Thyroid gland (tissue), 4 donors: ENCODE measurements at regions not wholly inside any gene's neighbourhood (a gene's known extent, or its start where the extent isn't known, plus 50 kb on each side); places are given as distances from the start of the nearest gene placed in this dataset.

Experiments
- DNase-seq, 2 donors: peaks; one replicate each; pipeline ENCODE4 v3.0.0-alpha.2; 2019
- H3K27ac ChIP-seq, 3 donors: fragments of 200-600 bp; sonication (generic); 1 replicate in 2 of 3; 2 replicates in 1 of 3; pipeline ENCODE4 v1.5.1; 2016 to 2019; ENCODE audit warnings: mild to moderate bottlenecking in 1 of 3, moderate library complexity in 1 of 3
- H3K27me3 ChIP-seq: fragments of 200-600 bp; sonication (generic); one replicate; pipeline ENCODE4 v1.5.1; 2019
- H3K36me3 ChIP-seq, 2 donors: fragments of 200-600 bp; sonication (generic); one replicate each; pipeline ENCODE4 v1.5.1; 2016 to 2019
- H3K4me1 ChIP-seq, 2 donors: fragments of 200-600 bp; sonication (generic); one replicate each; pipeline ENCODE4 v1.5.1; 2017 to 2019
- H3K4me3 ChIP-seq, 3 donors: fragments of 200-600 bp; sonication (generic); replicated peaks in 1 of 3; 1 replicate in 2 of 3; 2 replicates in 1 of 3; pipeline ENCODE4 v1.5.1; 2016; ENCODE audit warnings: mild to moderate bottlenecking in 1 of 3
- H3K9me3 ChIP-seq: fragments of 200-600 bp; sonication (generic); one replicate; pipeline ENCODE4 v1.5.1; 2017
- POLR2A ChIP-seq, 2 donors: fragments of 450-650 bp; IDR thresholded peaks; one replicate each; pipeline ENCODE4 v1.6.1; 2017; ENCODE audit warnings: antibody characterized with exemption in 2 of 2, mild to moderate bottlenecking in 2 of 2, moderate library complexity in 1 of 2
- WGBS, 2 donors: methylation state at CpG; one replicate each; pipeline ENCODE4 v1.1.5; 2017; 5-methylcytosine and 5-hydroxymethylcytosine counted together
- intact Hi-C: fragments of 100-400 bp; cut with DNase I; formaldehyde crosslinking; loops from one replicate; pipeline ENCODE4 v1.15.1; 2023
- TF ChIP-seq, protein P1 (sequence below), 6 experiments: fragments of 200-600 bp in 3 of 6; fragments of 450-650 bp in 3 of 6; sonication (generic) in 3 of 6; IDR thresholded peaks; one replicate each; pipeline ENCODE4 v1.5.1; 2016 to 2019; ENCODE audit warnings: antibody characterized with exemption in 6 of 6, mild to moderate bottlenecking in 2 of 6, inconsistent platforms in 1 of 6, moderate library complexity in 1 of 6

DNA sequence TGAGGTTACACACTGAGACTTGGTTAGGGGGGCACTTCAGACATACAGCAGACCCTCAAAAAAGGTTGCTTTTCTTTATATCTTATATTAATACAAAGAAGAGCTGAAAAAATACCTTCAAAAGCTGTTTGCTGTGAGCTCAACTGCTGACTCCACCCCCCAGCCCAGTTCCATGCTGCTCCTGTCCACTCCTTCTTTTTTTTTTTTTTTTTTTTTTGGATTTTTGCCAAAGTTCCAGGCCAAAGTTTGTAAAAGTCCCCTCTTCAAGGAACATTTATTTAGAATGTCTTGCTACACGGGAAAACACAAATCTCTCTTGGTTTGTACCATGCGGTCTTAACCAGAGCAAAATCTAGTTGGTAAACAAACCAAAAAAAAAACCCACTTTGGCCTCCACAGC lies 85.3 kb upstream of the AKAP12 start:
- 17 to 23% methylated on average over 2 of the region's 2 CpGs for WGBS, 2 donors
- no peak overlapping the region for H3K4me3 ChIP-seq
- intact Hi-C loops: no loop called here
- H3K9me3 ChIP-seq: no peaks in the 10 kb centered on the region
- H3K36me3 ChIP-seq: no peaks in the 10 kb centered on the region
- H3K4me1 ChIP-seq: peaks cover 11 to 20% of the 10 kb centered on the region in 2 donors
- peak overlapping the region; percentile 59 to 77 (median 66) for H3K27ac ChIP-seq
- DNase-seq: peak; percentile 86 to 88
- TF ChIP-seq, protein P1, sequence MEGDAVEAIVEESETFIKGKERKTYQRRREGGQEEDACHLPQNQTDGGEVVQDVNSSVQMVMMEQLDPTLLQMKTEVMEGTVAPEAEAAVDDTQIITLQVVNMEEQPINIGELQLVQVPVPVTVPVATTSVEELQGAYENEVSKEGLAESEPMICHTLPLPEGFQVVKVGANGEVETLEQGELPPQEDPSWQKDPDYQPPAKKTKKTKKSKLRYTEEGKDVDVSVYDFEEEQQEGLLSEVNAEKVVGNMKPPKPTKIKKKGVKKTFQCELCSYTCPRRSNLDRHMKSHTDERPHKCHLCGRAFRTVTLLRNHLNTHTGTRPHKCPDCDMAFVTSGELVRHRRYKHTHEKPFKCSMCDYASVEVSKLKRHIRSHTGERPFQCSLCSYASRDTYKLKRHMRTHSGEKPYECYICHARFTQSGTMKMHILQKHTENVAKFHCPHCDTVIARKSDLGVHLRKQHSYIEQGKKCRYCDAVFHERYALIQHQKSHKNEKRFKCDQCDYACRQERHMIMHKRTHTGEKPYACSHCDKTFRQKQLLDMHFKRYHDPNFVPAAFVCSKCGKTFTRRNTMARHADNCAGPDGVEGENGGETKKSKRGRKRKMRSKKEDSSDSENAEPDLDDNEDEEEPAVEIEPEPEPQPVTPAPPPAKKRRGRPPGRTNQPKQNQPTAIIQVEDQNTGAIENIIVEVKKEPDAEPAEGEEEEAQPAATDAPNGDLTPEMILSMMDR (IDR thresholded peaks at IDR 0.05): no peak
- TF ChIP-seq POLR2A (IDR thresholded peaks at IDR 0.05): no peak
- H3K27me3 ChIP-seq: no peaks in the 10 kb centered on the region

DNA sequence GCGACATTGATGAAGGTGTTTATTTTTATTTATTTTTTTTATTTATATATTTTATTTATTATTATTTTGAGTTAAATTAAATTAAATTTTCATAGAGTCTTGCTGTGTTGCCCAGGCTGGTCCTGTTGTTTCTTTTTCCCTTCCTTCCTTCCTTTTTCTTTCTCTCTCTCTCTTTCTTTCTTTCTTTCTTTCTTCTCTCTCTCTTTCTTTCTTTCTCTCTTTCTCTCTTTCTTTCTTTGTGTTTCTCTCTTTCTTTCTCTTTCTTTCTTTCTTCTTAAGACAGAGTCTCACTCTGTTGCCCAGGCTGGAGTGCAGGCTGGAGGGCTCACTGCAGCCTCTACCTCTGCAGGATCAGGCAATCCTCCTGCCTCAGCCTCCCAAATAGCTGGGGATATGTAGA lies 84.7 kb upstream of the AKAP12 start:
- no peak for DNase-seq
- Histone ChIP-seq H3K4me1 (peaks cover 9 to 18% of the 10 kb centered on the region in 2 donors), H3K4me3 (no peak overlapping the region), H3K27me3 (no peaks in the 10 kb centered on the region), H3K36me3 (no peaks in the 10 kb centered on the region), H3K27ac (peak overlapping the region in 1 of 3 donors; percentile 77), H3K9me3 (no peaks in the 10 kb centered on the region)
- TF ChIP-seq POLR2A (IDR thresholded peaks at IDR 0.05): no peak
- TF ChIP-seq, protein P1 (IDR thresholded peaks at IDR 0.05): no peak
- 95 to 97% methylated on average over 1 of the region's 1 CpG for WGBS, 2 donors
- intact Hi-C loops: no loop called here

DNA sequence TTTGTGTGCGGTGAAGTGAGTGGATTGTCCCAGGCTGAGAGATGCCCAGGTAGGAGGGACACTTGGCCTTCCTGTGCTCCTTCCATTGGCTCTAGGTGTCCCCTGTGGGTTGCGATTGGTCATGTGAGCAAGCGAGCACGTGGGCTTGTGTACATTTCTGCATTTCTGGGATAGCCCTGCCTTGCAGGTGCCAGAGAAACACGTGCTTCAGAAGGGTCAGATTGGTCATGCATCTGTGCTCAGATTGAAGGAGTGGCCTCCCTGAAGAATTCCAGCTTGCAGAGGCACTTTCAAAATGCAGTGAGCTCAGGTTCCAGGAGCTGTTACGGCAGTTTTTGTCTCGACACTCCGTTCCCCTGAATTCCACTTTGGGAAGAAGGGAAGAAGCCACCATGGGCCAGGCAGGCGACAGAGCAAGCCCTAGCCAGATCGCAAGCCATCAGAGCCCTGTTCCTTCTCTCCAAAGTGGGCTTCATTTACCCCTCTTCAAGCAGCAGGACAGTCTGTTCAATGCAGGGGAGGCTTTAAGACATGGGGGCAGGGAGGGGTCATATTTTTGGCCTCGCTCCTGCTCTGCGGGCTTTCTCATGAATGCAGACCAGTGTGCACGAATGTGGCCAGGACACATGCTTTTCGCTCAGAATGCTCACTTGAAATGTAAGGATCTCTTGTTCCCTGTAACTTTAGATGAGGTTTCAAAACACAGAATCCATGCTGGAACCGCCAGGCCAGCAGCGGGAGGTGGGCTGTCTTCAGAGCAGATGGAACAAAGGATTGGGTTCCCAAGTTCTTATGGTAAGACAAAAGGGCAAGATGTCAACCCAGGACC lies 78.6 kb upstream of the AKAP12 start:
- 32 to 49% methylated on average over 14 to 16 of the region's 16 CpGs for WGBS, 2 donors
- H3K4me1 ChIP-seq: peaks cover 10 to 15% of the 10 kb centered on the region in 2 donors
- no peaks in the 10 kb centered on the region for H3K36me3 ChIP-seq
- peak; percentile 94 to 95 for DNase-seq
- TF ChIP-seq, protein P1 (IDR thresholded peaks at IDR 0.05): no peak
- TF ChIP-seq POLR2A (IDR thresholded peaks at IDR 0.05): peak in 1 of 2 donors; percentile 27
- H3K27me3 ChIP-seq: no peaks in the 10 kb centered on the region
- no peaks in the 10 kb centered on the region for H3K9me3 ChIP-seq
- H3K4me3 ChIP-seq: no peak overlapping the region
- peak overlapping the region; percentile 61 to 83 (median 80) for H3K27ac ChIP-seq
- intact Hi-C loops: loop anchor here (10.0 kb wide), 1 partner anchor 136 kb away; no protein-coding TSS in a partner anchor

DNA sequence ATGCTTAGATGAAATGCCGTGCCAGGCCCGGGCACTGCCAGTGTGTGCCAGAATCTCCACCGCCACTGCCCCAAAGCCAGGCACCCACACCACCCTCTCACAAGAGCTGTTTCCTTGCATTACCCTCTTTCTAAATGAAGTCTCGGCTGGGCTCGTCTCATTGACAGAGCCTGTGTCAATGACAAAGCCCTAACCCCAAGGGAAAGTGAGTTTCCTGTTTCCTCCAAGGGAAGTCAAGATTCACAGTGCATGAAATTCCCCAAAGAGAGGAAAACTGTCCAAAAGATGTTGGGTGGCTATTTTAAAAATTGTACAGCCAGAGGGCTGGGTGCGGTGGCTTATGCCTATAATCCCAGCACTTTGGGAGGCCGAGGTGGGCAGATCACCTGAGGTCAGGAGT lies 75.4 kb upstream of the AKAP12 start:
- Histone ChIP-seq H3K4me1 (peaks cover 10 to 15% of the 10 kb centered on the region in 2 donors), H3K27ac (no peak overlapping the region), H3K36me3 (no peaks in the 10 kb centered on the region), H3K4me3 (no peak overlapping the region), H3K27me3 (no peaks in the 10 kb centered on the region), H3K9me3 (no peaks in the 10 kb centered on the region)
- no peak for DNase-seq
- WGBS, 2 donors: 73 to 80% methylated on average over 7 of the region's 7 CpGs
- TF ChIP-seq, protein P1 (IDR thresholded peaks at IDR 0.05): no peak
- no peak for TF ChIP-seq POLR2A (IDR thresholded peaks at IDR 0.05)
- intact Hi-C loops: loop anchor here (10.0 kb wide), 1 partner anchor 140 kb away; no protein-coding TSS in a partner anchor

DNA sequence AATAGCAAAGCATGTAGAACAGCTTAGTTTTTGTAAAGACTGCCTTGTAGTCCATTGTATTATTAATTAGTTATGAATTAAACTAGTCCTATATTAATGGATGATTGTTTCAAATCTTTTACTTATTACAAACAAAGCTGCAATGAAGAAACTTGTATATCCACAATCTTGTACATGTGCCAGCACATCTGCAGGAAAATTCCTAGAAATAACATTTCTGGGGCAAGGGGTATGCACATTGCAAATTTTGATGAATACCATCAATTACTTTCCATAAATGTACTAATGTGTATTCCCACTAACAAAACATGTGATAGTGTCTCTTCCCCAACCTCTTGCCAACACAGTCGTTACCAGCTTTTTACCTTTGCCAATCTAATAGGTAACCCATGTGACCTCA lies 73.6 kb upstream of the AKAP12 start:
- no peak overlapping the region for H3K4me3 ChIP-seq
- TF ChIP-seq POLR2A (IDR thresholded peaks at IDR 0.05): no peak
- TF ChIP-seq, protein P1 (IDR thresholded peaks at IDR 0.05): no peak
- H3K36me3 ChIP-seq: no peaks in the 10 kb centered on the region
- no peak for DNase-seq
- H3K4me1 ChIP-seq: peaks cover 4 to 8% of the 10 kb centered on the region in 2 donors
- intact Hi-C loops: loop anchor here (10.0 kb wide), 1 partner anchor 141 kb away; no protein-coding TSS in a partner anchor
- no peaks in the 10 kb centered on the region for H3K27me3 ChIP-seq
- no peak overlapping the region for H3K27ac ChIP-seq
- WGBS, 2 donors: 86 to 93% methylated on average over 1 of the region's 1 CpG
- H3K9me3 ChIP-seq: no peaks in the 10 kb centered on the region
